Osteoblast (primary cell): ENCODE measurements at regions not wholly inside any gene's neighbourhood (a gene's known extent, or its start where the extent isn't known, plus 50 kb on each side); places are given as distances from the start of the nearest gene placed in this dataset.
"Not testable (repeated sequence)": the region's sequence is repeated elsewhere in the genome, so short reads cannot be mapped to it uniquely, and the experiment has no call there.

Source experiments
- DNase-seq: peaks from one replicate; pipeline ENCODE4 v3.0.0; 2011; ENCODE audit warnings: low spot score, mixed read lengths; ENCODE audit not compliant: insufficient read length; ENCODE audit errors: missing footprints
- H2AFZ ChIP-seq: 2 replicates; pipeline ENCODE4 v1.6.0; 2011; ENCODE audit warnings: mild to moderate bottlenecking, low read length
- H3K27ac ChIP-seq: 2 replicates; pipeline ENCODE4 v1.5.1; 2011; ENCODE audit warnings: mild to moderate bottlenecking, low read depth, low read length, moderate library complexity
- H3K27me3 ChIP-seq: 2 replicates; pipeline ENCODE4 v1.6.0; 2012; ENCODE audit warnings: mild to moderate bottlenecking, control low read depth, inconsistent platforms, low read length, moderate library complexity; ENCODE audit not compliant: insufficient read depth
- H3K36me3 ChIP-seq: 2 replicates; pipeline ENCODE4 v1.5.1; 2011; ENCODE audit warnings: mild to moderate bottlenecking, low read length, control low read depth, moderate library complexity; ENCODE audit not compliant: insufficient read depth
- H3K4me1 ChIP-seq: 2 replicates; pipeline ENCODE4 v1.5.1; 2011; ENCODE audit warnings: mild to moderate bottlenecking, low read length, control low read depth, moderate library complexity; ENCODE audit not compliant: insufficient read depth
- H3K4me2 ChIP-seq: 2 replicates; pipeline ENCODE4 v1.6.0; 2011; ENCODE audit warnings: mild to moderate bottlenecking, low read length; ENCODE audit not compliant: insufficient read depth
- H3K4me3 ChIP-seq: fragments of 200-600 bp; sonication (generic); 3 replicates; pipeline ENCODE4 v1.5.1; 2012; ENCODE audit warnings: mild to moderate bottlenecking, low read length, inconsistent platforms; ENCODE audit not compliant: insufficient read depth
- H3K79me2 ChIP-seq: 2 replicates; pipeline ENCODE4 v1.6.0; 2012; ENCODE audit warnings: mild to moderate bottlenecking, low read length, control low read depth, inconsistent platforms; ENCODE audit not compliant: insufficient read depth
- H3K9me3 ChIP-seq: 2 replicates; pipeline ENCODE4 v1.5.1; 2011; ENCODE audit warnings: low read depth, low read length, control low read depth
- H4K20me1 ChIP-seq: 2 replicates; pipeline ENCODE4 v1.6.0; 2012; ENCODE audit warnings: mild to moderate bottlenecking, low read length, control low read depth; ENCODE audit not compliant: insufficient read depth
- TF ChIP-seq, protein P1 (sequence below): IDR thresholded peaks from 2 replicates; pipeline ENCODE4 v1.5.1; 2011; ENCODE audit warnings: mild to moderate bottlenecking, low read depth, low read length, moderate library complexity; ENCODE audit errors: extremely low read depth

DNA sequence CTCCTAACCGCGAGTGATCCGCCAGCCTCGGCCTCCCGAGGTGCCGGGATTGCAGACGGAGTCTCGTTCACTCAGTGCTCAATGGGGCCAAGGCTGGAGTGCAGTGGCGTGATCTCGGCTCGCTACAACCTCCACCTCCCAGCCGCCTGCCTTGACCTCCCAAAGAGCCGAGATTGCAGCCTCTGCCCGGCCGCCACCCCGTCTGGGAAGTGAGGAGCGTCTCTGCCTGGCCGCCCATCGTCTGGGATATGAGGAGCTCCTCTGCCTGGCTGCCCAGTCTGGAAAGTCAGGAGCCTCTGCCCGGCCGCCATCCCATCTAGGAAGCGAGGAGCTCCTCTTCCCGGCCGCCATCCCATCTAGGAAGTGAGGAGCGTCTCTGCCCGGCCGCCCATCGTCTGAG lies 58.8 kb upstream of the ANKRD30BL start:
- not testable (repeated sequence) for DNase-seq, H3K27ac ChIP-seq, H3K9me3 ChIP-seq, H3K79me2 ChIP-seq, H3K4me3 ChIP-seq, H4K20me1 ChIP-seq, H2AFZ ChIP-seq, H3K27me3 ChIP-seq, H3K4me1 ChIP-seq, H3K36me3 ChIP-seq, H3K4me2 ChIP-seq

DNA sequence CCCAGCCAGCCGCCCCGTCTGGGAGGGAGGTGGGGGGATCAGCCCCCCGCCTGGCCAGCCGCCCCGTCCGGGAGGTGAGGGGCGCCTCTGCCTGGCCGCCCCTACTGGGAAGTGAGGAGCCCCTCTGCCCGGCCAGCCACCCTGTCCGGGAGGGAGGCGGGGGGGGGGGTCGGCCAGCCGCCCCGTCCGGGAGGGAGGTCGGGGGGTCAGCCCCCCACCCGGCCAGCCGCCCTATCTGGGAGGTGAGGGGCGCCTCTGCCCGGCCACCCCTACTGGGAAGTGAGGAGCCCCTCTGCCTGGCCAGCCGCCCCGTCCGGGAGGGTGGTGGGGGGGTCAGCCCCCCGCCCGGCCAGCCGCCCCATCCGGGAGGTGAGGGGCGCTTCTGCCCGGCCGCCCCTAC lies 60.1 kb upstream of the ANKRD30BL start:
- not testable (repeated sequence) for H3K27ac ChIP-seq, H3K36me3 ChIP-seq, DNase-seq, H3K9me3 ChIP-seq, H3K4me3 ChIP-seq, H3K4me1 ChIP-seq, H3K4me2 ChIP-seq, H4K20me1 ChIP-seq, H2AFZ ChIP-seq, H3K79me2 ChIP-seq, H3K27me3 ChIP-seq

DNA sequence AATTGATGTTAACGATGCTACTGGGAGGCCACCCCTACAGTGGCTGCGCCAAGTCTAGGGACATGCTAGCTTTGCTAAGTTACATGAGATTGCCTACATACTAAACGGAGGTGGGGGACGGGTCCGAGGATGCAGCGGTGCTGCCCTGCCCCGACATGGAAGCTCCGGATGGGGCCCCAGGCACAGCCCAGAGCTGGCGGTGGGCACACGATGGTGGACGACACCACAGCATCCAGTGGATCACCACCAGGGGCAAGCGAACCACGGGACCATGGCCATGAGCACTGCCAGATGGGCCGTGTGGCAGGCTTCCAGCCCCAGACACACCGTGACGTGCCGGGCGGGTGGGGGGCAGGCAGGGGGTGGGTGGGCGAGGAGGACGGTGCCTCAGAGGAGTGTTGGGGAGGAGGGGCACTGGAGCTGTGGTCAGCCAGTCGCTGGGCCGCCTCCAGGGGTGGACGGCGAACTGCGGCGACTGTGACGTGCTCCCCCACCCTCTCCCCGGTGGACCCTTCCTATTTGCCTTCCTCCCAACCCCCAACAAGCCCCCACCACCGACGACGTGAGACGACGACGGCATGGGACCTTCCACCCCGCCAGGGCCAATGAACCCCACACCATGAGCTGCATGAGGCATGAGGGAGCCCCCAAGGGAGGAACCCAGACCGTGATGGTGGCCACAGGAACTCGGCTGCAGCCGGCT lies 90.6 kb upstream of the ANKRD30BL start:
- Histone ChIP-seq H3K4me1 (no peaks in the 10 kb centered on the region), H3K4me2 (no peak overlapping the region), H3K27ac (no peak overlapping the region), H3K27me3 (no peaks in the 10 kb centered on the region), H4K20me1 (no peaks in the 10 kb centered on the region), H3K79me2 (no peaks in the 10 kb centered on the region), H3K9me3 (no peaks in the 10 kb centered on the region), H3K4me3 (no peak overlapping the region), H3K36me3 (no peaks in the 10 kb centered on the region), H2AFZ (no peak overlapping the region)
- DNase-seq = peak; percentile 74
- TF ChIP-seq, protein P1, sequence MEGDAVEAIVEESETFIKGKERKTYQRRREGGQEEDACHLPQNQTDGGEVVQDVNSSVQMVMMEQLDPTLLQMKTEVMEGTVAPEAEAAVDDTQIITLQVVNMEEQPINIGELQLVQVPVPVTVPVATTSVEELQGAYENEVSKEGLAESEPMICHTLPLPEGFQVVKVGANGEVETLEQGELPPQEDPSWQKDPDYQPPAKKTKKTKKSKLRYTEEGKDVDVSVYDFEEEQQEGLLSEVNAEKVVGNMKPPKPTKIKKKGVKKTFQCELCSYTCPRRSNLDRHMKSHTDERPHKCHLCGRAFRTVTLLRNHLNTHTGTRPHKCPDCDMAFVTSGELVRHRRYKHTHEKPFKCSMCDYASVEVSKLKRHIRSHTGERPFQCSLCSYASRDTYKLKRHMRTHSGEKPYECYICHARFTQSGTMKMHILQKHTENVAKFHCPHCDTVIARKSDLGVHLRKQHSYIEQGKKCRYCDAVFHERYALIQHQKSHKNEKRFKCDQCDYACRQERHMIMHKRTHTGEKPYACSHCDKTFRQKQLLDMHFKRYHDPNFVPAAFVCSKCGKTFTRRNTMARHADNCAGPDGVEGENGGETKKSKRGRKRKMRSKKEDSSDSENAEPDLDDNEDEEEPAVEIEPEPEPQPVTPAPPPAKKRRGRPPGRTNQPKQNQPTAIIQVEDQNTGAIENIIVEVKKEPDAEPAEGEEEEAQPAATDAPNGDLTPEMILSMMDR = no peak

DNA sequence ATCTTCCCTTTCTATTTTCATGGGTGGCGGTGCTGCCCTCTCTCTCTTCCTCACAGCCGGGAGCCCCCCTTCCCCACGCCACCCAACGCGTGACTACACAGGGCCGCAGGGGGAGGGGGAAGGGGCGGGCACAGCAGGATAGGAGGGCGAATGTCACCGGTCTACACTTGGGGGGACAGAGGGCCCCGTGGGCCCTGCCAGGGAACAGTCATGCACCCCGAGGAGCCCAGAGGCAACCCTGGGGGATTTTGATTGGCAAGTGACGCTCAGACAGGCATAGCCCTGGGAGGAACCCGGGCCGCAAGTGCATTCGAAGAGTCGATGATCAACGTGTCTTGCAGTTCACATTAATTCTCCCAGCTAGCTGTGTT lies 91.1 kb upstream of the ANKRD30BL start:
- TF ChIP-seq, protein P1 = no peak
- Histone ChIP-seq H3K27ac (no peak overlapping the region), H3K27me3 (peaks cover 3% of the 10 kb centered on the region), H3K4me2 (no peak overlapping the region), H3K4me3 (no peak overlapping the region), H3K9me3 (no peaks in the 10 kb centered on the region), H2AFZ (no peak overlapping the region), H4K20me1 (no peaks in the 10 kb centered on the region), H3K79me2 (no peaks in the 10 kb centered on the region), H3K36me3 (no peaks in the 10 kb centered on the region), H3K4me1 (no peaks in the 10 kb centered on the region)
- DNase-seq = peak; percentile 62

DNA sequence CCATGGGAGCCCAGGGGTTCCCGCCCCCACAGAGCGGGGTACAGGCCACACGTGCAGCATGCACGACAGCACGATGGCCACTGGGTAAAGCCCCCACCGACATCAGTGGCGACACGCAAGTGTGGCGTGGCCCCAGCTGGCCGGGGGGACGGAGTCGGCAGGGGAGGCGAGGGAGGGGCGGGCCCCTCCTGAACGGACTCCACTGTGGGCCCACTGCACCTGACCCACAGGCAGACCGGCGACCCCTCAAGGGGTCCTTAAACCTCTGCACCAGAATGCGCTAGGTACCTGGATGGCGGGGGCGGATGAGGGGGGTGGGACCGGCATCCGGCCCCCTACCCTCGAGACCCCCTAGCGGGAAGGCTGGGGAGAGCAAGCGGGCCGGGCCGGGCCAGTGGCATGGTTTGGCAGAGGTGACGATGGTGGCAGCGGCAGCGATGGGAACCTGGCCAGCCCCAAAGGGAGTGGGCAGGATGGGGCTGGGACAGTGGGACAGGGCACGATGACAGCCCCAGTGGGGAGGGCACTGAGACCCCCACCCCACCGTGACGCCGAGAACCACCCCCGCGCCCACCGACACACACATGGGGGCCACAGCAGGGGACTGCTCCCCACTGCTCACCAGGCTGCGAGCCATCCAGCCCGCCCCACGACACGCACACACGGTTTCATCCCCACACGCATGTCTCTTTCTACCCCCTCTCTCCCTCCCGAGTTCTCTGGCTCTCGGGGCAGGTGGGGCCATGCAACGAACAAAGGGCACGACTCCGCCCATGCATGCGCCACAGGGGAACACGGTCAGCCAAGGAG lies 91.9 kb upstream of the ANKRD30BL start:
- Histone ChIP-seq H3K27ac (no peak overlapping the region), H3K4me2 (no peak overlapping the region), H4K20me1 (no peaks in the 10 kb centered on the region), H2AFZ (no peak overlapping the region), H3K9me3 (no peaks in the 10 kb centered on the region), H3K36me3 (no peaks in the 10 kb centered on the region), H3K4me3 (no peak overlapping the region), H3K27me3 (peaks cover 3% of the 10 kb centered on the region), H3K79me2 (no peaks in the 10 kb centered on the region), H3K4me1 (no peaks in the 10 kb centered on the region)
- DNase-seq = peak; percentile 47
- TF ChIP-seq, protein P1 = no peak

DNA sequence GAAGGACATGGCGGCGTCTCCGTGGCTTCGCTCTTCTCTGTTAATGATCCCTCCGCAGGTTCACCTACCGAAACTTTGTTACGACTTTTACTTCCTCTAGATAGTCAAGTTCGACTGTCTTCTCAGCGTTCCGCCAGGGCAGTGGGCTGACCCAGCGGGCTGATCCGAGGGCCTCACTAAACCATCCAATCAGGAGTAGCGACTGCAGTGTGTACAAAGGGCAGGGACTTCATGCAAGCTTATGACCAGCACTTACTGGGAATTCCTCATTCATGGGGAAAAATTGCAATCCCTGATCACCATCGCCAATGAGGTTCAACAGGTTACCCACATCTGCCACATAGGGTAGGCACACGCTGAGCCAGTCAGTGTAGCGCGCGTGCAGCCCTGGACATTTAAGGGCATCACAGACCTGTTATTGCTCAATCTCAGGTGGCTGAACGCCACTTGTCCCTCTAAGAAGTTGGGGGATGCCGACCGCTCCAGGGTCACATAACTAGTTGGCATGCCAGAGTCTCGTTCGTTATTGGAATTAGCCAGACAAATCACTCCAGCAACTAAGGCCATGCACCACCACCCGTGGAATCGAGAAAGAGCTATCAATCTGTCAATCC lies 92.7 kb upstream of the ANKRD30BL start:
- not testable (repeated sequence) for H3K4me3 ChIP-seq, H3K36me3 ChIP-seq, H3K4me1 ChIP-seq, H4K20me1 ChIP-seq, H3K27ac ChIP-seq, H3K4me2 ChIP-seq, H2AFZ ChIP-seq, H3K27me3 ChIP-seq, H3K9me3 ChIP-seq, H3K79me2 ChIP-seq
- peak; percentile 18 for DNase-seq
